Occipital lobe (tissue), 1 donor: ENCODE measurements at regions not wholly inside any gene's neighbourhood (a gene's known extent, or its start where the extent isn't known, plus 50 kb on each side); places are given as distances from the start of the nearest gene placed in this dataset.

Experiments used
- DNase-seq: peaks from one replicate; lab custom pipeline; 2025; lab: John Stamatoyannopoulos, UW

- no peak for DNase-seq
Measured at GRCh38 chr1:80248886-80249285, 1242.4 kb upstream of the ADGRL4 start.

GRCh38 chr1:80245813-80246212 lies 1239.3 kb upstream of the ADGRL4 start:
- no peak for DNase-seq

- DNase-seq: no peak
Measured at GRCh38 chr1:80244372-80244771, 1237.8 kb upstream of the ADGRL4 start.

GRCh38 chr1:80241566-80241965 lies 1235.0 kb upstream of the ADGRL4 start:
- DNase-seq: no peak

GRCh38 chr1:80225510-80225909 lies 1219.0 kb upstream of the ADGRL4 start:
- DNase-seq: no peak

- DNase-seq: no peak
Measured at GRCh38 chr1:80221319-80221718, 1214.8 kb upstream of the ADGRL4 start.

GRCh38 chr1:80218112-80218511 lies 1211.6 kb upstream of the ADGRL4 start:
- no peak for DNase-seq

GRCh38 chr1:80217377-80217986 lies 1211.0 kb upstream of the ADGRL4 start:
- no peak for DNase-seq

GRCh38 chr1:80214888-80215540 lies 1208.5 kb upstream of the ADGRL4 start:
- DNase-seq: no peak

GRCh38 chr1:80212948-80213347 lies 1206.4 kb upstream of the ADGRL4 start:
- no peak for DNase-seq

GRCh38 chr1:80211691-80212380 lies 1205.3 kb upstream of the ADGRL4 start:
- no peak for DNase-seq

- DNase-seq: no peak
Measured at GRCh38 chr1:80202118-80202517, 1195.6 kb upstream of the ADGRL4 start.

GRCh38 chr1:80194221-80194620 lies 1187.7 kb upstream of the ADGRL4 start:
- no peak for DNase-seq

- DNase-seq: no peak
Measured at GRCh38 chr1:80181418-80181817, 1174.9 kb upstream of the ADGRL4 start.

- no peak for DNase-seq
Measured at GRCh38 chr1:80171631-80172030, 1165.1 kb upstream of the ADGRL4 start.

- DNase-seq: no peak
Measured at GRCh38 chr1:80170811-80171485, 1164.4 kb upstream of the ADGRL4 start.

GRCh38 chr1:80164150-80164549 lies 1157.6 kb upstream of the ADGRL4 start:
- no peak for DNase-seq

- no peak for DNase-seq
Measured at GRCh38 chr1:80163686-80164085, 1157.2 kb upstream of the ADGRL4 start.

- no peak for DNase-seq
Measured at GRCh38 chr1:80158771-80159170, 1152.2 kb upstream of the ADGRL4 start.

- DNase-seq: no peak
Measured at GRCh38 chr1:80158266-80158665, 1151.7 kb upstream of the ADGRL4 start.

- DNase-seq: no peak
Measured at GRCh38 chr1:80155371-80155770, 1148.8 kb upstream of the ADGRL4 start.

GRCh38 chr1:80154176-80154575 lies 1147.6 kb upstream of the ADGRL4 start:
- DNase-seq: no peak
